K562 (cell line): ENCODE measurements at regions not wholly inside any gene's neighbourhood (a gene's known extent, or its start where the extent isn't known, plus 50 kb on each side); places are given as distances from the start of the nearest gene placed in this dataset.
A peak's percentile ranks its signal among the peaks of the same experiment; 100 is the strongest.

Source experiments
- ATAC-seq: fragments of 200-7000 bp; cut with Tn5 transposase; 3 replicates; pipeline ENCODE4 v1.9.1; 2020; ENCODE audit warnings: moderate library complexity
- BruUV-seq: library from RNA; stranded (reverse); fragments of 400-500 nt; replicated peaks from 2 replicates; lab custom pipeline; 2021; lab: Mats Ljungman, UMichigan
- CTCF ChIA-PET: fragments of 300-600 bp; formaldehyde crosslinking; extraction: SDS; loops from one replicate; lab custom pipeline; 2021; ENCODE audit warnings: low intra/inter-chr PET ratio; lab: Yijun Ruan, JAX
- POLR2A ChIA-PET: fragments of 300-600, 350-650 bp; sonication (Branson Sonifier 250); formaldehyde crosslinking; extraction: SDS; loops from one replicate; lab custom pipeline; 2021; ENCODE audit warnings: antibody characterized with exemption, inconsistent platforms; lab: Yijun Ruan, JAX
- DNase-seq, 4 experiments: peaks; one replicate each; pipeline versions ENCODE4 v3.0.0 to v3.0.0-alpha.2; 2011 to 2018; ENCODE audit warnings: low spot score in 3 of 4, mixed read lengths in 3 of 4; ENCODE audit errors: extremely low read depth in 1 of 4
- FAIRE-seq: peaks from 2 replicates; lab custom pipeline; 2011; peaks lifted over from hg19 to GRCh38; lab: Jason Lieb, UNC
- H2AFZ ChIP-seq: 2 replicates; pipeline ENCODE4 v1.6.0; 2011; ENCODE audit warnings: low read depth, low read length, control low read depth, inconsistent platforms
- H3K27ac ChIP-seq: fragments of 200-600 bp; 3 replicates; pipeline ENCODE4 v1.8.0; 2011; ENCODE audit warnings: low read depth, mild to moderate bottlenecking, control low read depth, inconsistent platforms, low read length, moderate library complexity, mixed read lengths; ENCODE audit errors: extremely low read depth
- H3K27me3 ChIP-seq, 2 experiments: fragments of 300-600 bp in 1 of 2; 2 replicates in 1 of 2; 3 replicates in 1 of 2; pipeline versions ENCODE4 v1.6.0 to v1.8.0; 2011; ENCODE audit warnings: inconsistent platforms in 2 of 2, low read length in 2 of 2, mild to moderate bottlenecking in 1 of 2, mixed read lengths in 1 of 2, moderate library complexity in 1 of 2; ENCODE audit not compliant: control insufficient read depth in 2 of 2, insufficient read depth in 2 of 2
- H3K36me3 ChIP-seq: fragments of 300-600 bp; 3 replicates; pipeline ENCODE4 v1.8.0; 2011; ENCODE audit warnings: mild to moderate bottlenecking, low read length, inconsistent platforms; ENCODE audit not compliant: control insufficient read depth, insufficient read depth
- H3K4me1 ChIP-seq, 2 experiments: fragments of 200-600 bp in 1 of 2; replicated peaks in 1 of 2; 2 replicates in 1 of 2; 3 replicates in 1 of 2; pipeline versions ENCODE4 v1.5.1 to v1.8.0; 2011; ENCODE audit warnings: inconsistent platforms in 2 of 2, low read length in 2 of 2, mild to moderate bottlenecking in 1 of 2, mixed read lengths in 1 of 2, moderate library complexity in 1 of 2; ENCODE audit not compliant: control insufficient read depth in 2 of 2, insufficient read depth in 2 of 2
- H3K4me2 ChIP-seq: 2 replicates; pipeline ENCODE4 v1.6.1; 2011; ENCODE audit warnings: low read length, control low read depth, inconsistent platforms, mixed read lengths; ENCODE audit not compliant: insufficient read depth
- H3K4me3 ChIP-seq: fragments of 200-600 bp; sonication (generic), shearing (Covaris generic); 2 replicates; pipeline ENCODE4 v1.5.1; 2016; ENCODE audit warnings: control low read depth, inconsistent platforms
- H3K79me2 ChIP-seq: fragments of 200-600 bp; 3 replicates; pipeline ENCODE4 v1.8.0; 2011; ENCODE audit warnings: low read length, inconsistent platforms; ENCODE audit not compliant: control insufficient read depth, insufficient read depth
- H3K9ac ChIP-seq, 2 experiments: 2 replicates each; pipeline versions ENCODE4 v1.6.0 to v1.6.1; 2011; ENCODE audit warnings: low read depth in 2 of 2, low read length in 2 of 2, control low read depth in 1 of 2, inconsistent platforms in 1 of 2, mild to moderate bottlenecking in 1 of 2, mixed read lengths in 1 of 2; ENCODE audit not compliant: insufficient read depth in 1 of 2
- H3K9me1 ChIP-seq: one replicate; pipeline ENCODE4 v1.6.0; 2011; ENCODE audit warnings: inconsistent platforms, mild to moderate bottlenecking, low read length, moderate library complexity; ENCODE audit not compliant: control insufficient read depth, insufficient read depth
- H3K9me3 ChIP-seq: replicated peaks from 2 replicates; pipeline ENCODE4 v1.5.1; 2011; ENCODE audit warnings: low read depth, low read length, inconsistent platforms; ENCODE audit not compliant: control insufficient read depth, insufficient read depth
- H4K20me1 ChIP-seq: replicated peaks from 2 replicates; pipeline ENCODE4 v1.6.1; 2011; ENCODE audit warnings: low read length, inconsistent platforms, mixed read lengths; ENCODE audit not compliant: control insufficient read depth, insufficient read depth
- MCM5 ChIP-seq: fragments of 450-650 bp; IDR thresholded peaks from 2 replicates; pipeline ENCODE4 v1.6.1; 2016; ENCODE audit warnings: low read depth
- NFIC ChIP-seq: fragments of 450-650 bp; IDR thresholded peaks from 2 replicates; pipeline ENCODE4 v1.6.1; 2017; ENCODE audit warnings: mild to moderate bottlenecking, inconsistent platforms
- WGBS: fragments of 100-300 bp; shearing (Covaris generic); methylation state at CpG from one replicate; pipeline ENCODE4 v1.1.6; 2016; ENCODE audit warnings: low coverage, mixed read lengths; ENCODE audit not compliant: insufficient coverage; ENCODE audit errors: missing lambda C conversion rate; 5-methylcytosine and 5-hydroxymethylcytosine counted together
- in situ Hi-C: fragments of 300-500 bp; cut with MboI; formaldehyde crosslinking; loops from 4 replicates; pipeline ENCODE4 v1.15.0; 2018; ENCODE audit warnings: inconsistent platforms, mixed read lengths
- intact Hi-C: fragments of 100-400 bp; cut with micrococcal nuclease; formaldehyde crosslinking; loops from 2 replicates; pipeline ENCODE4 v1.14.2; 2022
- TF ChIP-seq, protein P1 (sequence below): fragments of 450-650 bp; IDR thresholded peaks from one replicate; pipeline ENCODE4 v1.6.1; 2018; ENCODE audit warnings: mild to moderate bottlenecking, moderate library complexity; ENCODE audit not compliant: partially characterized antibody
- TF ChIP-seq, protein P2 (sequence below): fragments of 450-650 bp; IDR thresholded peaks from 2 replicates; pipeline ENCODE4 v1.6.1; 2016
- TF ChIP-seq, protein P3 (sequence below): fragments of 450-650 bp; conservative IDR thresholded peaks from 2 replicates; pipeline ENCODE4 v1.6.1; 2016; ENCODE audit warnings: missing genetic modification characterization, low read depth, mild to moderate bottlenecking, missing compliant biosample characterization, moderate library complexity

DNA sequence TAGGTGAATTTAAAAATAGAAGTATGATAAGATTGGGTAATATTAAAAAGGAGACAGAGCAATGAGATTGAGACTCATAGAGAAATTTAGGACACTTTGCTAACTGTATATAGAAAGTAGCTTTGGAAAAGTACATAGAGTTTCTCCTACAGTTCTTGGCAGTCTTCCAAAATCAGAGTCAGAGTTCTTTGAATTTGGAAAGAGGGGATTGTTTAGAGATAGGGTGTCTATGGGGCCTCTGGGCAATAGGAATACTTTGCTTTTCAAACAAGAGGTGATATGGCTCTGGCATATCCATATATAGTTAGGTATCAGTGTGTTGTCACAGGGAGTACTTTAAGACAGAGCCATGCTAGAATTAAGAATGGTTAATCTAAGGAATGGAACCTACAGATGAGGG, 477.1 kb upstream of the KCNMB2 start (continued):
- TF ChIP-seq, protein P1, sequence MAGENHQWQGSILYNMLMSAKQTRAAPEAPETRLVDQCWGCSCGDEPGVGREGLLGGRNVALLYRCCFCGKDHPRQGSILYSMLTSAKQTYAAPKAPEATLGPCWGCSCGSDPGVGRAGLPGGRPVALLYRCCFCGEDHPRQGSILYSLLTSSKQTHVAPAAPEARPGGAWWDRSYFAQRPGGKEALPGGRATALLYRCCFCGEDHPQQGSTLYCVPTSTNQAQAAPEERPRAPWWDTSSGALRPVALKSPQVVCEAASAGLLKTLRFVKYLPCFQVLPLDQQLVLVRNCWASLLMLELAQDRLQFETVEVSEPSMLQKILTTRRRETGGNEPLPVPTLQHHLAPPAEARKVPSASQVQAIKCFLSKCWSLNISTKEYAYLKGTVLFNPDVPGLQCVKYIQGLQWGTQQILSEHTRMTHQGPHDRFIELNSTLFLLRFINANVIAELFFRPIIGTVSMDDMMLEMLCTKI = no peak
- peak; percentile 74 for TF ChIP-seq NFIC

DNA sequence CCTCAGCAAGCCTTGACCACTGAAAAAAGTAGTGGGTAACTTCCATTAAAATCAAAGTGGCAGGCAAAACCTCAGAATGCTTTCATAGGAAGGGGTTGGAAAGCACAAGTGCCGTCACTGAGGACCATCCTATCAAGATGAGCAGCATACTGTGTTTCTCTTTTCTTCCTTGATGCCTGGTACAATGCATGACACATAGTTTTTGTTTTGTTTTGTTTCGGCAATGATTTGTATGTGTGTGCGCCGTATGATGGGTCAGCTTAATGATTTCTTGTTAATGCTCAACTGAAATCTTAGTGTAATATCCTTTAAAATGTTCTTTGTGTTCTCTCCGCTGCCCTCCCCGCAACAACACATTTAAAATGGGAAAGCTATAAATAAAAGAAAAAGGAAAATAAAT, 476.4 kb upstream of the KCNMB2 start:
- DNase-seq (no peak), FAIRE-seq (no peak), ATAC-seq (no peak)
- intact Hi-C loops (no loop called here), in situ Hi-C loops (no loop called here)
- Histone ChIP-seq H3K9ac (no peak overlapping the region), H3K4me3 (no peak overlapping the region), H3K27ac (no peak overlapping the region), H3K4me2 (no peak overlapping the region), H3K9me1 (no peaks in the 10 kb centered on the region), H2AFZ (no peak overlapping the region), H3K9me3 (no peaks in the 10 kb centered on the region), H3K27me3 (no peaks in the 10 kb centered on the region), H3K79me2 (no peaks in the 10 kb centered on the region), H4K20me1 (no peaks in the 10 kb centered on the region), H3K36me3 (no peaks in the 10 kb centered on the region), H3K4me1 (no peaks in the 10 kb centered on the region)
- POLR2A ChIA-PET = no interaction called here
- CTCF ChIA-PET = no interaction called here
- 52% methylated on average over 4 of the region's 6 CpGs for WGBS
- no TSS peak for BruUV-seq
- no peak for TF ChIP-seq MCM5
- TF ChIP-seq, protein P2, sequence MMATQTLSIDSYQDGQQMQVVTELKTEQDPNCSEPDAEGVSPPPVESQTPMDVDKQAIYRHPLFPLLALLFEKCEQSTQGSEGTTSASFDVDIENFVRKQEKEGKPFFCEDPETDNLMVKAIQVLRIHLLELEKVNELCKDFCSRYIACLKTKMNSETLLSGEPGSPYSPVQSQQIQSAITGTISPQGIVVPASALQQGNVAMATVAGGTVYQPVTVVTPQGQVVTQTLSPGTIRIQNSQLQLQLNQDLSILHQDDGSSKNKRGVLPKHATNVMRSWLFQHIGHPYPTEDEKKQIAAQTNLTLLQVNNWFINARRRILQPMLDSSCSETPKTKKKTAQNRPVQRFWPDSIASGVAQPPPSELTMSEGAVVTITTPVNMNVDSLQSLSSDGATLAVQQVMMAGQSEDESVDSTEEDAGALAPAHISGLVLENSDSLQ = no peak
- TF ChIP-seq, protein P3, sequence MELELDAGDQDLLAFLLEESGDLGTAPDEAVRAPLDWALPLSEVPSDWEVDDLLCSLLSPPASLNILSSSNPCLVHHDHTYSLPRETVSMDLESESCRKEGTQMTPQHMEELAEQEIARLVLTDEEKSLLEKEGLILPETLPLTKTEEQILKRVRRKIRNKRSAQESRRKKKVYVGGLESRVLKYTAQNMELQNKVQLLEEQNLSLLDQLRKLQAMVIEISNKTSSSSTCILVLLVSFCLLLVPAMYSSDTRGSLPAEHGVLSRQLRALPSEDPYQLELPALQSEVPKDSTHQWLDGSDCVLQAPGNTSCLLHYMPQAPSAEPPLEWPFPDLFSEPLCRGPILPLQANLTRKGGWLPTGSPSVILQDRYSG (tag) = no peak
